Kidney (tissue), 13 donors: ENCODE measurements at regions not wholly inside any gene's neighbourhood (a gene's known extent, or its start where the extent isn't known, plus 50 kb on each side); places are given as distances from the start of the nearest gene placed in this dataset.

Experiments used
- DNase-seq, 5 donors: peaks; one replicate each; pipeline ENCODE4 v3.0.0-alpha.2; 2013 to 2020
- FAIRE-seq: peaks from 2 replicates; lab custom pipeline; 2012; peaks lifted over from hg19 to GRCh38; lab: Jason Lieb, UNC
- H3K27ac ChIP-seq, 2 donors: one replicate each; pipeline ENCODE4 v1.7.0; 2013; ENCODE audit warnings: low read depth in 2 of 2, low read length in 2 of 2, inconsistent platforms in 1 of 2
- H3K27me3 ChIP-seq: one replicate; pipeline ENCODE4 v1.7.1; 2013; ENCODE audit warnings: low read length, inconsistent platforms; ENCODE audit not compliant: control insufficient read depth, insufficient read depth
- H3K36me3 ChIP-seq, 3 donors: one replicate each; pipeline versions ENCODE4 v1.7.0 to v1.7.1; 2013; ENCODE audit warnings: low read length in 3 of 3, control low read depth in 1 of 3, inconsistent platforms in 1 of 3; ENCODE audit not compliant: insufficient read depth in 3 of 3, control insufficient read depth in 2 of 3
- H3K4me1 ChIP-seq, 3 donors: one replicate each; pipeline versions ENCODE4 v1.7.0 to v1.7.1; 2013; ENCODE audit warnings: low read length in 3 of 3, inconsistent platforms in 1 of 3, low read depth in 1 of 3; ENCODE audit not compliant: control insufficient read depth in 2 of 3, insufficient read depth in 2 of 3
- H3K4me3 ChIP-seq, 3 donors: one replicate each; pipeline versions ENCODE4 v1.7.0 to v1.8.1; 2013; ENCODE audit warnings: low read length in 3 of 3, control low read depth in 1 of 3, inconsistent platforms in 1 of 3
- H3K9ac ChIP-seq, 3 donors: one replicate each; pipeline versions ENCODE4 v1.7.0 to v1.7.1; 2013; ENCODE audit warnings: low read length in 3 of 3, control low read depth in 1 of 3, inconsistent platforms in 1 of 3
- H3K9me3 ChIP-seq, 3 donors: one replicate each; pipeline versions ENCODE4 v1.7.0 to v1.7.1; 2013; ENCODE audit warnings: low read length in 3 of 3, control low read depth in 1 of 3, inconsistent platforms in 1 of 3; ENCODE audit not compliant: control insufficient read depth in 2 of 3, insufficient read depth in 1 of 3
- CTCF ChIP-seq: IDR thresholded peaks from 3 replicates; pipeline ENCODE4 v1.5.1; 2012; ENCODE audit warnings: mild to moderate bottlenecking, moderate library complexity, borderline replicate concordance; ENCODE audit not compliant: insufficient read depth; ENCODE audit errors: extremely low read depth
- intact Hi-C: fragments of 100-400 bp; cut with DNase I; formaldehyde crosslinking; loops from one replicate; pipeline ENCODE4 v1.11.1; 2022
- donor health status: control.
- donor health status: control.
- donor health status: control.
- donor health status: control.
- donor health status: control.
- donor health status: DM: yes; HTN: yes; CAD: no.
- donor health status: Normal renal cell carcinoma (clear cell type).

- no peak for FAIRE-seq
Measured at GRCh38 chr2:19797243-19797810, 104.5 kb downstream of the TTC32 start.

GRCh38 chr2:19796035-19796695 is 105.6 kb downstream of the TTC32 start:
- no peak overlapping the region for H3K27ac ChIP-seq

More at GRCh38 chr2:19797243-19797810, 104.5 kb downstream of the TTC32 start:
- no peak overlapping the region for H3K4me3 ChIP-seq
- DNase-seq: no peak
- peaks cover 0 to 5% (median under 1%) of the 10 kb centered on the region in 3 donors for H3K4me1 ChIP-seq
- no peak overlapping the region for H3K27ac ChIP-seq
- no peak for TF ChIP-seq CTCF
- H3K27me3 ChIP-seq: no peaks in the 10 kb centered on the region
- H3K9me3 ChIP-seq: no peaks in the 10 kb centered on the region
- no peak overlapping the region for H3K9ac ChIP-seq
- H3K36me3 ChIP-seq: no peaks in the 10 kb centered on the region
- intact Hi-C loops: no loop called here

GRCh38 chr2:19793132-19793750 is 108.5 kb downstream of the TTC32 start:
- Histone ChIP-seq H3K4me3 (no peak overlapping the region), H3K27me3 (no peaks in the 10 kb centered on the region), H3K4me1 (no peaks in the 10 kb centered on the region), H3K9ac (no peak overlapping the region), H3K9me3 (no peaks in the 10 kb centered on the region), H3K36me3 (no peaks in the 10 kb centered on the region), H3K27ac (no peak overlapping the region)
- FAIRE-seq (no peak), DNase-seq (no peak)
- no peak for TF ChIP-seq CTCF
- intact Hi-C loops: no loop called here

More at GRCh38 chr2:19796035-19796695, 105.6 kb downstream of the TTC32 start:
- no peaks in the 10 kb centered on the region for H3K4me1 ChIP-seq
- intact Hi-C loops: no loop called here
- no peak for DNase-seq
- H3K9me3 ChIP-seq: no peaks in the 10 kb centered on the region
- H3K4me3 ChIP-seq: no peak overlapping the region
- H3K27me3 ChIP-seq: no peaks in the 10 kb centered on the region
- H3K9ac ChIP-seq: no peak overlapping the region
- no peak for FAIRE-seq
- no peaks in the 10 kb centered on the region for H3K36me3 ChIP-seq
- no peak for TF ChIP-seq CTCF
